EL (cell line): ENCODE measurements at regions not wholly inside any gene's neighbourhood (a gene's known extent, or its start where the extent isn't known, plus 50 kb on each side); places are given as distances from the start of the nearest gene placed in this dataset.
A peak's percentile ranks its signal among the peaks of the same experiment; 100 is the strongest.
"Not testable (repeated sequence)": the region's sequence is repeated elsewhere in the genome, so short reads cannot be mapped to it uniquely, and the experiment has no call there.

Experiments used
- DNase-seq: peaks from one replicate; pipeline ENCODE4 v3.0.0-alpha.2; 2016

DNA sequence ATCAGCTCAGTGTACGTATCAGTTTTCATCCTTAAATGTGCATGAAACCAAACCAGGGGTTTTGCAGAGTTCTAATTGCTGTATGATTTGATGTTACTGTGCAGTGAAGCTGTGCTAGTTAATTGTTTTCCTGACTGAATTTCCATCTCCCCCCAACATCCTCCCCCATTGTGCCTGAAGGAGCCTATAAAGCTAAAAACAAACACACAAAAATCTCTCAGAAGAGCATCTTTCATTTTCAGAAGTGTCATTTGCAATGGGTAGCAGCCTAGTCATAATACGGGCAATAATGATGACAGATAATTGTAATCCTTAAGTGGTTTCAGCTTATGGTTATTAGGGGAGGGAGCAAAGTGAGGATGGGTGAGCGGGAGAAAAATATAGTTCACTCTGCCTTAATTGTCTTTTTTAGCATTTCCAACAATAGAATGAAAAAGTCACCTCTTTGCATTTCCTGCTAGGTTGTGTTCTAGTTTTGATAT is 207.9 kb upstream of the TBL1XR1 start:
- no peak for DNase-seq

- DNase-seq: no peak
Measured at GRCh38 chr3:177410730-177411129, 213.4 kb upstream of the TBL1XR1 start.

DNA sequence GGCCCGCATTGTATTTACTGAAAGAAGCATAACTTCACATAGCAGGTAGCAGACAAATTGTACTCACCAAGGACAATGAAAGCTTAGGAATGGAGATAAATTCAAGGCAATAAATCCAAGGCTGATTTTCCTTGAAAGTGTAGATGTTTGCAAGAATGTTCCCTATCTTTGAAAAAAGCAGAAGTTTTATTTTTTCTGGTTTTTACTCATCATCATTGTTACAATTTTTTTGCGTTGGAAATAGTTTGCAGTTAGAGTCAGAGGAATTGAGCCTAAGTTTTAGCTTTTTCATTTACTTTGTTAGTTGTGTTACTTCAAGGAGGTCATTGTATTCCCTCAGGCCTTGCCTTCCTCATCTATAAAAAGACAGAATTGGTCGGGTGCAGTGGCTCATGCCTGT is 213.9 kb upstream of the TBL1XR1 start:
- no peak for DNase-seq

DNA sequence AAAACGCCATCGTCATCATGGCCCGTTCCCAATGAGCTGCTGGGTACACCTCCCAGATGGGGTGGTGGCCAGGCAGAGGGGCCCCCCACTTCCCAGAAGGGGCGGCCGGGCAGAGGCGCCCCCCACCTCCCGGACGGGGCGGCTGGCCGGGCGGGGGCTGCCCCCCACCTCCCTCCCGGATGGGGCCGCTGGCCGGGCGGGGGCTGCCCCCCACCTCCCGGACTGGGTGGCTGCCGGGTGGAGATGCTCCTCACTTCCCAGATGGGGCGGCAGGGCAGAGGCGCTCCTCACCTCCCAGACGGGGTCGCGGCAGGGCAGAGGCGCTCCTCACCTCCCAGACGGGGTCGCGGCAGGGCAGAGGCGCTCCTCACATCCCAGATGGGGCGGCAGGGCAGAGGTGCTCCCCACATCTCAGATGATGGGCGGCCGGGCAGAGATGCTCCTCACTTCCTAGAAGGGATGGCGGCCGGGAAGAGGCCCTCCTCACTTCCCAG is 215.4 kb upstream of the TBL1XR1 start:
- DNase-seq: not testable (repeated sequence)

DNA sequence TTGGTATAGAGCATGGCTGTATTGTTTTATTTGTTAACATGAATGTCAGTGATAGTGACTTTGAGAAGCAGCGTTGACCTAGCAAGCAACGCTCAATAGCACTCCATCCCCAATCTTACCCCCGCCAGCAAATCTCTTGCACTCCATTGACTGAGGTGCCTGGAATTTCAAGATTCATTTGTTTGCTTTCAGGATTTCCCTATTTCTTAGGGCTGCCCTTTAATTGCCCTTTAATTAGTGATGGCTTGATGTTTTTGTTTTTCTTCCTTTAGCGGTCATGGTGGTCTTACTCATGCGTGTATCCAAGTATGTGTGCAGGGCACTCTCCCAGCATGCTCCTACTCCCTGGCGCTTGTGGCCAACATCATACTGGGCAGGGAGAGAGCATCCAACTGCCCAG is 216.8 kb upstream of the TBL1XR1 start:
- DNase-seq: no peak

DNA sequence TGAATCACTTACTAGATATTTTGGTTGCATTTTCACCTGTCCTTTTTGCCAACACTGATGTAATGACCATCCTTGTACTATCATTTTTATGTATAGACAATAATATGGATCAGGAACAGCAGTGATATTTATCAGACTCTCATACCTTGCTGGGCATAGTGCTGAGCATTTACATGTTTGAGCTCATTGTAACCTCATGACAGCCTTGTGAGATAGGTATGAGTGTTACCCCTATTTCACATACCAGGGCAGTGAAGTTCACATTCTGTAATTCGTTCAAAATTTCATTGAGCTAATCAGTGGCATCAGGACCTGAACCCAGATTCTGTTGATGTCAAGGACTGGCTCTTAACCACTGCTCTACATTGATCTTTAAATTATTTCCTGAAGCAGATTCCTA is 221.5 kb upstream of the TBL1XR1 start:
- DNase-seq: no peak

DNA sequence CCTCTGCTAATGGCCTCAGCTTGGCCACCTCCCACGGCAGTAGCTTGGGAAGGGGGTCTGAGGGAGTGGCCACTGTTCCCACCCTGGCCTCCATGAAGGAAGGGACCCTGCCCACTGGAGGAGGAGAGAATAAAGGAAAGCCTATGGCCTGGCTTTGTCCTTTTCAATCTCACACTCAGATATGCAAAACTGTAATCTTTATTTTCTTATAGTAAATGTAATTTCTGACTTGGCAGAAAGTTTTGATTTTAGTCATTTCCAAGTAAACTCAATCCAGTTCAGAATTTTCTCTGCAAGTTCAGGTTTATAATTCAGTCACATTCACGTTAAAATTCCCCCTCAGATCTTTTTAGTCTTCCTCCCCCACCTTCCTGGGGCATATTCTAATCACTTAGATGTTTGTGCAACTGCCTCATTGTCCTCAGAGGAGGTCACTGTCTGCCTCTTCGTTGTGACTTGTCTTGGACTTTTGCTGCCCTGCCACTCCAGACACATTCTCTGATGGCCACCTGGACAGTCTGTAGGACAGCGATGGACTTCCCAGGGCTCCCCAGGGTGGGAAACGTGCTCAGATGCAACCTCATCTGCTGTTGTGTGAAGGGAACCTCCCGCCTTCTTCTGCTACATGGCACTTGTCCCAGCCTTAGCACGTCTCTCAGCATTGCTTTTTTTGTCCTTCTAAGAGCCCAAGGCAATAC is 222.8 kb upstream of the TBL1XR1 start:
- DNase-seq: no peak

- peak; percentile 65 for DNase-seq
Measured at GRCh38 chr3:177420651-177421480, 223.6 kb upstream of the TBL1XR1 start.

- no peak for DNase-seq
Measured at GRCh38 chr3:177421481-177421785, 224.2 kb upstream of the TBL1XR1 start.

DNA sequence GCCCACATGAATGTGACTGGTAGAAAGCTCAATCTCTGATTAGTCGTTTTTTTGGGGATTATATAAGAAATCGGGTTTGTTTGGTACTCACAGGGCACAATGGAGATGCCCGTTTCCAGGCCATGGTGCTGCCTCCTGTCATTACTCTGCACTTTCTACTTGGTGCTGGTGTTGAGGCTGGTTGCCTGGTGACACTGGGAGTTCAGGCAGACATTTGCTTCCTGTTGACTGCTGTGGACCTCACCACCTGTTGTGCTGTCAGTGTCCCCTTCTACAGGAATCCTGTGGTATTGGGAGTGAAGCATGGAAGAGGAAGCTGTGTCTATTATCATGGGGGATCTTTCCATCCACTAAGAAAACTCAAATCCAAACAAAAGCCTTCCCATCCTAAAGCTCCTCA is 227.2 kb upstream of the TBL1XR1 start:
- DNase-seq: no peak

DNA sequence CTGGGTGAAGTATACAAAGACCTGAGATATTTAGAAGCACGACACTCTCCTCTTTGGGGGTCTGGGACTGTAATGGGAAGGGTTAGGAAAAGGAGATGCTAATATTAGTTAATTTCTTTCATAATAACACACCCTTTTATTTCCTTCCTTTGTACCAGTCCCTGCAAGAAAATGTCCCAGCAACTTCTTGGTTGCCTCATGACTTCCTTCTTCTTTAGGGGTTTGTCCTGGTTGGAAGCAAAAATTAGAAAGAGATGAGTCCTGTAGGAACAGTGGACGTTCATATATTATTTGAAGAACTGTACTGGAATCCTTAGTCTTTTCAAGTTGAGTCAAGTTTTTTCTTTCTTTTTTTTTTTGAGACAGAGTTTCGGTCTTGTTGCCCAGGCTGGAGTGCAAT is 227.8 kb upstream of the TBL1XR1 start:
- no peak for DNase-seq

- no peak for DNase-seq
Measured at GRCh38 chr3:177426106-177426877, 229.0 kb upstream of the TBL1XR1 start.

GRCh38 chr3:177426878-177427495 is 229.7 kb upstream of the TBL1XR1 start:
- no peak for DNase-seq

GRCh38 chr3:177427540-177427939 is 230.3 kb upstream of the TBL1XR1 start:
- DNase-seq: peak; percentile 28

- DNase-seq: no peak
Measured at GRCh38 chr3:177429079-177429478, 231.8 kb upstream of the TBL1XR1 start.

DNA sequence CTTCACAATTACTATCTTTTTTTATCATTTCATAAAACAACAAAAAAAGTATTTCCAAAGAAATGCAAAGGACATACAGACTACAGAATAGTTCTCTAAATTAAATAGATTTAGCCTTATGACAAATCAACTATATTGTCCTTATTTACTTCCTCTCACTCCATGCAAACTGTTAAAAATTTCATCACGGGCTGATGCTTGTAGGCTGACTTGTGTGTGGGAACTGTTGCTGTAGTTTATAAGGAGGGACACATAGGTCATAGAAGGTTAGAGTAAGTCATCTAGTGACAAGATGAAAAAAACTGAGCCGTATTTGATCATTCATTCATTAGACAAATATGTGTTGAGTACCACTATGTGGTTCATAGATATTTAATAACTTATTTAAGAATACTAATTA is 232.5 kb upstream of the TBL1XR1 start:
- no peak for DNase-seq

- DNase-seq: no peak
Measured at GRCh38 chr3:177430653-177431052, 233.4 kb upstream of the TBL1XR1 start.

DNA sequence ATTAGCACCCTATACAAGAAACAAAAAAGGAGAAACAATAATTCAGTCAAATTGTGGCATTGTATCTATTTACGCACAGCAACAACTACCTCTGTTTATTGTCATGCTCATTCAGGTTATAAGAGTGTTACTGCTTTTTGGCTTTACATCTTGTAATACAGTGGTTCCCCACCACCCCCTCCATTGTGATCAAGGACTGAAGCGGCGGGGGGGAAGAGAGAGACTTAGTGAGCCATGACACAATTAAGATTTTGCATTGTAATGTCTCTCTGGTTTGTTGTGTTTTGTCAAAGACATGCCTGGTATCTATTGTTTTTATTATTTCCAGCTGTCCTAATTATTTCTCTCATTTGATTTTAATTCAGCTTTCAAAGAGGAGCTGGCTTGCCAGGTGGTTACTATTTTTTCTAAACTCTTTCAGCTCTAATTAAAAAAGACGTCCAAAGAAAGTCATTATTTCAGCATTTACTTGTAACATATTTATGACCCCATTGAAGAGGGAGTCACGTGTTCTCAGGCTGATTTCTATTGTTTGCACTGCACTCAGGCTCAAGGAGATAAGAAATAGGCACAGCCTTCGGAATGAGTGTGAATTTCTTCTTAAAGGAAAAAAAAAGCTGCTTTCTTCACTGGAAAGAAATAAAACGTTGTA is 234.4 kb upstream of the TBL1XR1 start:
- no peak for DNase-seq

GRCh38 chr3:177435301-177435700 is 238.0 kb upstream of the TBL1XR1 start:
- no peak for DNase-seq

DNA sequence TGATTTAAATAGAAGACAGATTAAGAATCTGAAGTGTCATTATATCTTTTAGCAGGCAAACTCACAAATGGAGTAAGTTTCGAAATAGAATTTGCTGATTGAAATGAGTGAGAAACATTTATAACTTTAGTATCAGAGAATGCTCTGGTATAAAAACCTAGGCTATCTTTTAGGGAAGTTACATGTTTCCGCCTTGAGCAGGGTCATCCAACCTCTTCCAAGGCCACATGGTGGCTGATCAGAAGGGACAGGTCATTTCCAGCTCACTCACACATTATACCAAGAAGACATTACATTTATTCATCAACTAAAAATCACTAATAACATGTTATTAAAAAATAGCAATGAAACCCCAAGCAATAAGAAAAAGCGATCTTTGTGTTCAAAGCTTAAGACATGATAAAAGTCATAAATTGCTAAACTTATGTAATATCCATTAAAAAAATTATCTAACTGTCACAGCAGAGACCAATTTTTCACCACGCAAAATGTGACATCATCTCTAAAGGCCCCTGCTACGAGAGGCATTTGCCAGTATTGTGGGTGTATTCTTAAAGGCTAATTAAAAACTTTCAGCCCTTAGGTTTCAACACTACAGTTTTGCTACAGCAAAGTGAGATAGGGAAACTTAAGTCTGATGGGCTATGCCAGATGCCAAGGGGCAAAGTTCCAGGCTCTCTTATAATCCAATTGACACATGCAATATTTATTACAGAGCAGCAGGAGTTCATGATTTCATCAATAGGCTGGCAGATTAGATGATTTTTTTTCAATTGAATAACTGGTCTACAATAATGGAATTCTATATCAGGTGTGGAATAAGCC is 240.4 kb upstream of the TBL1XR1 start:
- no peak for DNase-seq

GRCh38 chr3:177438596-177439220 is 241.4 kb upstream of the TBL1XR1 start:
- no peak for DNase-seq
